NCI-H1105 (cell line): ENCODE measurements at regions not wholly inside any gene's neighbourhood (a gene's known extent, or its start where the extent isn't known, plus 50 kb on each side); places are given as distances from the start of the nearest gene placed in this dataset.

Experiments used
- DNase-seq: peaks from one replicate; lab custom pipeline; 2025; lab: John Stamatoyannopoulos, UW

GRCh38 chr2:128437204-128437565 is 118.5 kb upstream of the HS6ST1 start:
- DNase-seq, result no peak

GRCh38 chr2:128438091-128438490 is 119.4 kb upstream of the HS6ST1 start:
- no peak for DNase-seq

- no peak for DNase-seq
Observed at GRCh38 chr2:128438586-128438985, 119.9 kb upstream of the HS6ST1 start.

GRCh38 chr2:128439031-128439790 is 120.5 kb upstream of the HS6ST1 start:
- no peak for DNase-seq

GRCh38 chr2:128439791-128440665 is 121.4 kb upstream of the HS6ST1 start:
- DNase-seq, result no peak

- DNase-seq, result no peak
Observed at GRCh38 chr2:128440666-128441340, 122.1 kb upstream of the HS6ST1 start.

- no peak for DNase-seq
Observed at GRCh38 chr2:128441341-128442052, 122.8 kb upstream of the HS6ST1 start.

GRCh38 chr2:128442053-128442751 is 123.5 kb upstream of the HS6ST1 start:
- no peak for DNase-seq

GRCh38 chr2:128442891-128443302 is 124.2 kb upstream of the HS6ST1 start:
- DNase-seq, result no peak

GRCh38 chr2:128444121-128444771 is 125.6 kb upstream of the HS6ST1 start:
- no peak for DNase-seq

- DNase-seq, result no peak
Observed at GRCh38 chr2:128444816-128445522, 126.3 kb upstream of the HS6ST1 start.

GRCh38 chr2:128445523-128445900 is 126.8 kb upstream of the HS6ST1 start:
- DNase-seq, result no peak

- DNase-seq, result no peak
Observed at GRCh38 chr2:128446049-128446873, 127.6 kb upstream of the HS6ST1 start.

GRCh38 chr2:128446874-128447537 is 128.3 kb upstream of the HS6ST1 start:
- DNase-seq, result no peak

- DNase-seq, result no peak
Observed at GRCh38 chr2:128447538-128447995, 128.9 kb upstream of the HS6ST1 start.

- no peak for DNase-seq
Observed at GRCh38 chr2:128448331-128449225, 129.9 kb upstream of the HS6ST1 start.

GRCh38 chr2:128449226-128450061 is 130.8 kb upstream of the HS6ST1 start:
- DNase-seq, result no peak
